Esophagus squamous epithelium (tissue), 5 donors: ENCODE measurements at regions not wholly inside any gene's neighbourhood (a gene's known extent, or its start where the extent isn't known, plus 50 kb on each side); places are given as distances from the start of the nearest gene placed in this dataset.
A peak's percentile ranks its signal among the peaks of the same experiment; 100 is the strongest.

Source experiments
- DNase-seq: peaks from one replicate; lab custom pipeline; 2025; lab: John Stamatoyannopoulos, UW
- H3K27ac ChIP-seq, 4 donors: fragments of 200-600 bp; sonication (generic); one replicate each; pipeline ENCODE4 v1.5.1; 2016 to 2019; ENCODE audit warnings: mild to moderate bottlenecking in 1 of 4
- H3K27me3 ChIP-seq, 4 donors: fragments of 200-600 bp; sonication (generic); 1 replicate in 3 of 4; 2 replicates in 1 of 4; pipeline versions ENCODE4 v1.5.1 to v1.6.0; 2017 to 2021; ENCODE audit warnings: antibody characterized with exemption in 1 of 4
- H3K36me3 ChIP-seq, 3 donors: fragments of 200-600 bp; sonication (generic); one replicate each; pipeline ENCODE4 v1.5.1; 2016 to 2019
- H3K4me1 ChIP-seq, 3 donors: fragments of 200-600 bp; sonication (generic); one replicate each; pipeline ENCODE4 v1.5.1; 2017 to 2019
- H3K4me3 ChIP-seq, 4 donors: fragments of 200-600 bp; sonication (generic); 1 replicate in 3 of 4; 2 replicates in 1 of 4; pipeline ENCODE4 v1.5.1; 2016 to 2019; ENCODE audit warnings: mild to moderate bottlenecking in 2 of 4, moderate library complexity in 1 of 4
- H3K9me3 ChIP-seq, 3 donors: fragments of 200-600 bp; sonication (generic); one replicate each; pipeline ENCODE4 v1.5.1; 2016 to 2019
- CTCF ChIP-seq, 6 experiments: fragments of 450-650 bp in 4 of 6; fragments of 200-600 bp in 2 of 6; sonication (generic) in 2 of 6; IDR thresholded peaks; one replicate each; pipeline ENCODE4 v1.5.1; 2016 to 2019; ENCODE audit warnings: antibody characterized with exemption in 6 of 6, mild to moderate bottlenecking in 4 of 6, moderate library complexity in 4 of 6
- POLR2A ChIP-seq, 4 donors: fragments of 450-650 bp; IDR thresholded peaks; one replicate each; pipeline ENCODE4 v1.6.1; 2017; ENCODE audit warnings: antibody characterized with exemption in 4 of 4, mild to moderate bottlenecking in 4 of 4, moderate library complexity in 3 of 4
- WGBS, 2 donors: methylation state at CpG; one replicate each; pipeline ENCODE4 v1.1.5; 2018; 5-methylcytosine and 5-hydroxymethylcytosine counted together
- intact Hi-C: fragments of 100-400 bp; cut with DNase I; formaldehyde crosslinking; loops from one replicate; pipeline ENCODE4 v1.15.0; 2022
- donor health status: DM: yes; HTN: yes; CAD: no.

- no peak for DNase-seq
- Histone ChIP-seq H3K9me3 (no peaks in the 10 kb centered on the region), H3K4me3 (peak overlapping the region in 1 of 4 donors; percentile 2), H3K36me3 (no peaks in the 10 kb centered on the region), H3K27me3 (no peaks in the 10 kb centered on the region), H3K27ac (no peak overlapping the region), H3K4me1 (peaks cover 0 to 9% (median 0%) of the 10 kb centered on the region in 3 donors)
- intact Hi-C loops: no loop called here
- WGBS, 2 donors: 56 to 63% methylated on average over 5 of the region's 5 CpGs
- TF ChIP-seq CTCF (IDR thresholded peaks at IDR 0.05) (no peak), POLR2A (IDR thresholded peaks at IDR 0.05) (no peak)
Measured at GRCh38 chr20:55782224-55782911, 223.0 kb downstream of the CBLN4 start.

- H3K36me3 ChIP-seq: no peaks in the 10 kb centered on the region
- no peak overlapping the region for H3K4me3 ChIP-seq
- H3K4me1 ChIP-seq: peaks cover 0 to 9% (median 0%) of the 10 kb centered on the region in 3 donors
- no peak overlapping the region for H3K27ac ChIP-seq
- no peak for TF ChIP-seq CTCF (IDR thresholded peaks at IDR 0.05)
- TF ChIP-seq POLR2A (IDR thresholded peaks at IDR 0.05): no peak
- H3K9me3 ChIP-seq: no peaks in the 10 kb centered on the region
- no peak for DNase-seq
- H3K27me3 ChIP-seq: no peaks in the 10 kb centered on the region
- WGBS, 2 donors: 62 to 72% methylated on average over 5 of the region's 5 CpGs
- intact Hi-C loops: no loop called here
Measured at GRCh38 chr20:55778796-55779195, 226.5 kb downstream of the CBLN4 start.

- TF ChIP-seq POLR2A (IDR thresholded peaks at IDR 0.05) (no peak), CTCF (IDR thresholded peaks at IDR 0.05) (no peak)
- H3K4me1 ChIP-seq: peaks cover 0 to 2% (median 0%) of the 10 kb centered on the region in 3 donors
- no peaks in the 10 kb centered on the region for H3K9me3 ChIP-seq
- DNase-seq: no peak
- intact Hi-C loops: no loop called here
- no peaks in the 10 kb centered on the region for H3K36me3 ChIP-seq
- WGBS, 2 donors: 69 to 82% methylated on average over 2 of the region's 2 CpGs
- no peak overlapping the region for H3K27ac ChIP-seq
- no peaks in the 10 kb centered on the region for H3K27me3 ChIP-seq
- no peak overlapping the region for H3K4me3 ChIP-seq
Measured at GRCh38 chr20:55777641-55778040, 227.7 kb downstream of the CBLN4 start.

- 70 to 73% methylated on average over 3 of the region's 3 CpGs for WGBS, 2 donors
- intact Hi-C loops: no loop called here
- Histone ChIP-seq H3K36me3 (no peaks in the 10 kb centered on the region), H3K4me3 (no peak overlapping the region), H3K4me1 (no peaks in the 10 kb centered on the region), H3K27me3 (no peaks in the 10 kb centered on the region), H3K9me3 (no peaks in the 10 kb centered on the region), H3K27ac (no peak overlapping the region)
- no peak for DNase-seq
- TF ChIP-seq POLR2A (IDR thresholded peaks at IDR 0.05) (no peak), CTCF (IDR thresholded peaks at IDR 0.05) (no peak)
Measured at GRCh38 chr20:55776176-55776575, 229.1 kb downstream of the CBLN4 start.

- Histone ChIP-seq H3K4me1 (no peaks in the 10 kb centered on the region), H3K4me3 (no peak overlapping the region), H3K27me3 (no peaks in the 10 kb centered on the region), H3K27ac (no peak overlapping the region), H3K9me3 (no peaks in the 10 kb centered on the region), H3K36me3 (no peaks in the 10 kb centered on the region)
- TF ChIP-seq CTCF (IDR thresholded peaks at IDR 0.05) (no peak), POLR2A (IDR thresholded peaks at IDR 0.05) (no peak)
- intact Hi-C loops: no loop called here
- 82 to 87% methylated on average over 6 of the region's 6 CpGs for WGBS, 2 donors
- DNase-seq: no peak
Measured at GRCh38 chr20:55774628-55775027, 230.7 kb downstream of the CBLN4 start.
